Neural progenitor cell (in vitro differentiated cells): ENCODE measurements at regions not wholly inside any gene's neighbourhood (a gene's known extent, or its start where the extent isn't known, plus 50 kb on each side); places are given as distances from the start of the nearest gene placed in this dataset.

Experiments used
- CTCF ChIP-seq: fragments of 200-600 bp; sonication (generic); IDR thresholded peaks from 2 replicates; pipeline ENCODE4 v1.5.1; 2017; ENCODE audit warnings: antibody characterized with exemption, mild to moderate bottlenecking
- EZH2 ChIP-seq: fragments of 200-600 bp; sonication (generic); IDR thresholded peaks from 2 replicates; pipeline ENCODE4 v1.6.1; 2017; ENCODE audit warnings: antibody characterized with exemption, mild to moderate bottlenecking, moderate library complexity

- TF ChIP-seq CTCF: no peak
- TF ChIP-seq EZH2: no peak
Observed at GRCh38 chr15:25616471-25616870, 177.6 kb upstream of the UBE3A start.
